ENCODE measurements at regions not wholly inside any gene's neighbourhood (a gene's known extent, or its start where the extent isn't known, plus 50 kb on each side); places are given as distances from the start of the nearest gene placed in this dataset.
A peak's percentile ranks its signal among the peaks of the same experiment; 100 is the strongest.

DNA sequence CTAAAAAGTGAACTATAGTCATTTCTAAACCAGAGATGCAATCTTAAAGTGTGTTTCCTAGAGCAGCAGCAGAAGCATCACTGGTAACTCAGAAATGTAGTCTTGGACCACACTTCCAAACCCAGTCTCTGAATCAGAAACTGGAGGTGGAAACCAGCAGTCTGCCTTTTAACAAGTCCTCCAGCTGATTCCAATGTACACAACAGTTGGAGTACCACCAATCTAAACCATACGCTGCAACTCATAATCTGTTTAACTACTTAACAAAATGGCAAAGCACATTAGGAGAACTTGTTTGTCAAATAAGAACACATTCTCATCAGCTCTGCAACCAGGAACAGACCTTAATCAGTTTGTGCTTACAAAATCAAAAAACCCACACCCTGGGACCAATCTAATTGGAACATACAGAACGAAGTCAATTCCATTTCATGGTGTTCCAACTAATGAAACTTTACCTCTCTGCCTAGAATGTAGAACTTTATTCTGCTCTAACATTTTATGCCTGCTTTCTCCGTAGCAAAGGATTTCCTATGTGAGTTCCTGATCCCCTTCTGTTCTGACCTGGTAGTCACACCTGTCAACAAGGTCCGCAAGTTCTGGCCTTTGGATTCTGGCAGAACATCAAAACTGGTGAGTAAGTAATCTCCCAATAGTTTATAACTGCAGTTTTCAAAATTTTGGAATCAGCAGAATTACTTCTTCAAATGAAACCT is 390.4 kb downstream of the HTR1B start:
- no peak for DNase-seq

DNA sequence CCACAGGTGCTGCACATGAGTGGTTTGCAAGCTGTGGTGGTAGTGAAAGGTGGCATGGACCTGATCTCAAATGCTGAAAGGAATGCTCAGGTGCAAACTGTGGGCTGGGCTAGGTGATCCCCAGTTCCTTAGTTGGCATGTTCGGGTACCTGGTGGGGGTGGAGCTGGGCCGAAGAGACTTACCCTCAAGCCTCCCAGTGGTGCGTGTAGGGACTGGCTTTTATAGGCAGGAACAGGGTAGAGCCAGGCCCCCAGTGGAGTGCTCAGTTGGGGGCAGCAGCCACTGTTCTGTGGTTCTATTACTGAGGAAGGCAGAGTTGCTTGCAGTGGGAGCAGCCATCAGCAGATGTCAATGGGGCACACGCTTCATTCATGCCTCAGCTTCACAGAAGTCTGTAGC is 399.8 kb downstream of the HTR1B start:
- DNase-seq = no peak

- DNase-seq = no peak
Observed at GRCh38 chr6:77055711-77056110, 407.6 kb downstream of the HTR1B start.

DNA sequence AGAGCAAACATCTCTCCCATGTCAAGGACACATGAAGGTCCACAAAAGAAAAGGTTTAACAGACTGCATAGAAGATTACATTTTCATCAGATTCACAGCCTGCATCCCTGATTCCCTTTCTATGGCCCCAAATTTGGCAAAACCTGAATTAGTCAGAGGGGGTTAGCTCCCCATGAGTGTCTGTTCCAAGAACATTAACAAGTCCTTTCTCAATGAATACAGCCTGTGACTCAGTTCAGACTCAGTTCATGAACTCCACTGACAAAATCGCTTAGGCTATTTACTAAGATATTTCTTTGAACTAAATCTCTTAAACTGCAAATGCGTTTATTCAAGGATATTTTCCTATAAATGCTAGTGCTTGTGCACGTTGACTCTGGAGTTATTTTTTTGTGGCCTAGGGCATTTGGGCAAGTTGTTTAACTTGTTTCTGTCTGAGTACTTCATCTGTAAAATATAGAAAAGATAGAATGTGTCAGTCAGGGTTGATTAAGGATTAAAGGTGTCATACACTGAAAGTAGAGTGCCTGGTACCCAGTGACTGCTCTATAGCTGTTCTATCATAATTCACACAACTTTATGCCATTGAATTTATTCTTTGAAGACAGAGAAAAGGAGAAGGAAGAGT is 422.6 kb downstream of the HTR1B start:
- no peak for DNase-seq

DNA sequence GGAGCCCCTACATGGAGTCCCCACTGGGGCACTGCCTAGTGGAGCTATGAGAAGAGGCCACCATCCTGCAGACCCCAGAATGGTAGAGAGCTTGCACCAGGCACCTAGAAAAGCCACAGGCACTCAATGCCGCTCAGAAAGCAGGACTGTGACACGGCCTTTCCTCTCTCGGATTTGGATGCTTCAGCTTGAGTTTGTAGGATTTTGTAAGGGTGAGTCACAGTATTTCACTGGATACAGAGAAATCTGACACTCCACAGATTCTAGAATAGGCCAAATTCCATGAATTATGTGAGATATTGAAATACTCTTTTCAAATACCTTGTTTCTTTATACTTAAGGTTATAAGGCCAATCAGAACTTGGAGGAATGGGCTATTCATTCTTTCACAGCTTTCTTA is 424.5 kb downstream of the HTR1B start:
- DNase-seq = peak; percentile 73

DNA sequence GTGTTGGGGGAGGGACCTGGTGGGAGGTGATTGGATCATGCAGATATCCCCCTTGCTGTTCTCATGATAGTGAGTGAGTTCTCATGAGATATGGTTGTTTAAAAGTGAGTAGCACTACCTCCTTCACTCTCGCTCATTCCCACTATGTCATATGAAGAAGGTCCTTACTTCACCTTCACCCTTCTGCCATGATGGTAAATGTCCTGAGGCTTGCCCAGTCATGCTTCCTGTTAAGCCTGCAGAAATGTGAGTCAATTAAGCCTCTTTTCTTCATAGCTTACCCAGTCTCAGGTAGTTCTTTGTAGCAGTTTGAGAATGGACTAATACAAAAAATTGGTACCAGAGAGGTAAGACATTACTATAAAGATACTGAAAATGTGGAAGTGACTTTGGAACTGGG is 425.9 kb downstream of the HTR1B start:
- no peak for DNase-seq

GRCh38 chr6:77036400-77036799 is 426.9 kb downstream of the HTR1B start:
- DNase-seq = no peak

GRCh38 chr6:77034161-77034560 is 429.1 kb downstream of the HTR1B start:
- peak; percentile 95 for DNase-seq

- DNase-seq = peak; percentile 65
Observed at GRCh38 chr6:77030929-77031674, 432.2 kb downstream of the HTR1B start.

DNA sequence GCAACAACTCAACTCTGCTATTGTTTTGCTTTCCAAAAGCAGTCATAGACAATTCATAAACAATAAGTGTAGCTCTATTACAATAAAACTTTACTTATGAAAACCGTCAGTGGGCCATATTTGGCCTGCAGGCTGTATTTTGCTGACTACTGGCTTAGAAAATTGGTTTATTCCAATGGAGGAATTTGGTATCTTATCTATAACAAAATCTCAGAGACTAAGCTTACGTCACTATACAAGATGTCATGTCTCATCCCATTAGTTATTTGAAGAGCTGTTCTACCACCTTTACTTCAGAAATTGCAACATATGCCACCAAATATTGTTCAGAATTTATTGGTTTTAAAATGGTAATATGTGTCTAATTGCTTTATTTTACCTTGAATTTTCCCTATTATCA is 436.9 kb downstream of the HTR1B start:
- no peak for DNase-seq

- DNase-seq = no peak
Observed at GRCh38 chr6:77025736-77026223, 437.5 kb downstream of the HTR1B start.

DNA sequence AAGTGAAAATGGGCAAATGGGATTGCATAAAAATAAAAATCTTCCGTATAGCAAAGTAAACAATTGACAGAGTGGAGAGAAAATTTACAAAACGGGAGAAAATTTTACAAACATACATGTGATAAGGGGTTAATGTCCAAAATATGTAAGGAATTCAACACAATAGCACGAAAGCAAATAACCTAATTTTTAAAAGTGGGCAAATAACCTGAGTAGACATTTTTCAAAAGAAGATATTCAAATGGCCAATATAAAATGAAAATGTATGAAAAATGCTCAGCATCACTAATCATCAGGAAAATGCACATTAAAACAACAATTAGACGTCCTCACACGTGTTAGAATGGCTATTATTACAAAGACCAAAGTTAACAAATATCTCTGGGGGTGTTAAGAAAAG is 441.5 kb downstream of the HTR1B start:
- no peak for DNase-seq

DNA sequence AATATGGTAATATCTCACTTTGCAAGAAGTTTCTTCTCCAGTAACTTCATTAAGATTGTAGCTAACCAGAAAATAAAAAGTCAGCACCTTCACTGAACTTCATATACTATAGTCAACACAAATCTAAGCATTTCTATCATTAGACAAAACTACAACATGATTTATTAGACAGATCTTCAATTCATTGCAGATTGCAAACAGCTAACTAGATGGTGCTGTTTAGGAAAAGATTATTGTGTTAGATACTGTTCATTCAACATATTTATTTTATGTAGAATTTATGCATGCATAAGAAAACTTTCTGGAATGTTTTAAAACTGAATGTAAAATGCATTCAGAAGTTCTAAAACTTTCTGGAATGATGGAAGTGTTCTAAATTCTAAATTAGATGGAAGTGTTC is 442.1 kb downstream of the HTR1B start:
- no peak for DNase-seq

DNA sequence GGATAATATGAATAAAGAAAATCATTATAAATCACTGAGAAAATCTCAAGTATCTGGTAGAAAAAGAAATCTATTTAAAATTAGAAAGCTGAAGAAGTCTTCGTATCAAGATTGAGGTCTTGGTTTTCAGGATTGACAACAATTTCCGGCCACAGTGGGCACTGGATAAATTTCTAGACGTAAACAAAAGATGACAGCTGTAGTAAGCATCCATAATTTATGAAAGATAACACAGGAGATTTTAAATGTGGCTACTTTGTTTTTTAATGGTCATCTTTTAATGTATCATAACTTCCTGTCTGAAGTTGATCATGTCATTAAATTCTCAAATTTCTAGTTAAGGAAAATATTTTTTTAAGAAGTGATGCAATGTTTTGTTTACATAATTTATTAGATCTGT is 444.2 kb downstream of the HTR1B start:
- DNase-seq = no peak

- DNase-seq = no peak
Observed at GRCh38 chr6:77017537-77017936, 445.8 kb downstream of the HTR1B start.

- peak; percentile 32 for DNase-seq
Observed at GRCh38 chr6:77015350-77015749, 447.9 kb downstream of the HTR1B start.

- DNase-seq = no peak
Observed at GRCh38 chr6:77011929-77012545, 451.3 kb downstream of the HTR1B start.

GRCh38 chr6:77010931-77011542 is 452.3 kb downstream of the HTR1B start:
- DNase-seq = no peak

DNA sequence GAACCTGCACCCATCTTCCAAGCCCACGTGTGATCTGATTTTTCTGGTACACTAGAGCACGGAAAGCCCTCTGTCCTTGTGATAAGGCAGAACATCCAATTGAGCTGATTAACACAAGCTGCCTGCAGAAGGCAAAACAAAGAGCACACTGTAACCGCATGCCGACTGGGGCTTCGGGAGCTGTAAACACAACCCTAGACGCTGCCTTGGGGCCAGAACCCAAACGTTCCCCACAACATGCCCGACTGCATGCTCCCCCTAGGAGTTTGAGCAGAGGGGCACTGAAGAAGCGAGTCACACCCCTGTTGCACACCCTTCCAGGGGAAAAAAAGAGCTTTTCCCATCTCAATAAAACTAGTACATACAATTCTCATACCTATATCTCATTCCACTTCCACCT is 470.7 kb downstream of the HTR1B start:
- no peak for DNase-seq

GRCh38 chr6:76984572-76984971 is 478.7 kb downstream of the HTR1B start:
- peak; percentile 2 for DNase-seq

GRCh38 chr6:76982476-76983199 is 480.7 kb downstream of the HTR1B start:
- no peak for DNase-seq

DNA sequence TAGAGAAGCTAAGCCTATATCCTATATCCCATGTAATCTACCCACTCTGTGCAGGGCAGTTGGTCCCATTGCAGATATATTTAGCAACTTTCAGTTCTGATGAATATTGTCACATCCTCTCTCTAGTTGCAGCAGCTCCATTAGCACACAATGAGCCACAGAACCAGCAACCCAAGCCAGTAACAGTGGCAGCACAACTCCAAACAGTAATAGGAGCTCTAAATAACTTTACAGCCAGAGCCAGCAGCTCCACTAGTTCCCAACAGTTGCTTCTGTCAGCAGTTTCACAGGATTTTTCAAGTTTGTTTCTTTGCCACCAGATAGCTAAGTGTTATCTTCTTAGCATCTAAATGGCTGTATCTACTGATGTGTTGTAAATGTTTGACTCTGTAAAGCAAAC is 490.8 kb downstream of the HTR1B start:
- no peak for DNase-seq
